NCI-H1092 treated with DMSO at 0.1 percent for 48 hours (cell line): ENCODE measurements at regions not wholly inside any gene's neighbourhood (a gene's known extent, or its start where the extent isn't known, plus 50 kb on each side); places are given as distances from the start of the nearest gene placed in this dataset.
"Not testable (repeated sequence)": the region's sequence is repeated elsewhere in the genome, so short reads cannot be mapped to it uniquely, and the experiment has no call there.

Source experiments
- DNase-seq: peaks from one replicate; lab custom pipeline; 2025; lab: John Stamatoyannopoulos, UW

- DNase-seq = no peak
Measured at GRCh38 chr2:21782866-21783265, 659.1 kb downstream of the TDRD15 start.

- DNase-seq = no peak
Measured at GRCh38 chr2:21787941-21788340, 664.2 kb downstream of the TDRD15 start.

GRCh38 chr2:21790311-21790710 lies 666.5 kb downstream of the TDRD15 start:
- not testable (repeated sequence) for DNase-seq

GRCh38 chr2:21792571-21792970 lies 668.8 kb downstream of the TDRD15 start:
- no peak for DNase-seq

GRCh38 chr2:21793461-21793860 lies 669.7 kb downstream of the TDRD15 start:
- no peak for DNase-seq

- no peak for DNase-seq
Measured at GRCh38 chr2:21794611-21795010, 670.8 kb downstream of the TDRD15 start.

GRCh38 chr2:21800356-21800755 lies 676.6 kb downstream of the TDRD15 start:
- DNase-seq = no peak

- DNase-seq = no peak
Measured at GRCh38 chr2:21803550-21803949, 679.8 kb downstream of the TDRD15 start.

- no peak for DNase-seq
Measured at GRCh38 chr2:21804151-21804550, 680.4 kb downstream of the TDRD15 start.

- no peak for DNase-seq
Measured at GRCh38 chr2:21811541-21811940, 687.8 kb downstream of the TDRD15 start.

- DNase-seq = no peak
Measured at GRCh38 chr2:21812766-21813165, 689.0 kb downstream of the TDRD15 start.

- no peak for DNase-seq
Measured at GRCh38 chr2:21814588-21815149, 690.9 kb downstream of the TDRD15 start.

GRCh38 chr2:21818212-21818795 lies 694.5 kb downstream of the TDRD15 start:
- DNase-seq = no peak

- DNase-seq = no peak
Measured at GRCh38 chr2:21819454-21819853, 695.7 kb downstream of the TDRD15 start.

GRCh38 chr2:21820271-21820670 lies 696.5 kb downstream of the TDRD15 start:
- DNase-seq = no peak

- DNase-seq = no peak
Measured at GRCh38 chr2:21821672-21822227, 698.0 kb downstream of the TDRD15 start.

GRCh38 chr2:21822505-21822904 lies 698.7 kb downstream of the TDRD15 start:
- DNase-seq = no peak

- no peak for DNase-seq
Measured at GRCh38 chr2:21833767-21834166, 710.0 kb downstream of the TDRD15 start.

- DNase-seq = no peak
Measured at GRCh38 chr2:21836261-21836660, 712.5 kb downstream of the TDRD15 start.

- DNase-seq = no peak
Measured at GRCh38 chr2:21836719-21837118, 713.0 kb downstream of the TDRD15 start.

GRCh38 chr2:21837168-21837960 lies 713.6 kb downstream of the TDRD15 start:
- no peak for DNase-seq

- no peak for DNase-seq
Measured at GRCh38 chr2:21841341-21841740, 717.6 kb downstream of the TDRD15 start.

- not testable (repeated sequence) for DNase-seq
Measured at GRCh38 chr2:21850367-21850766, 726.6 kb downstream of the TDRD15 start.
